SK-N-SH (cell line): ENCODE measurements at regions not wholly inside any gene's neighbourhood (a gene's known extent, or its start where the extent isn't known, plus 50 kb on each side); places are given as distances from the start of the nearest gene placed in this dataset.

Source experiments
- CTCF ChIA-PET: fragments of 300-600, 350-600 bp; formaldehyde crosslinking; extraction: SDS; loops from one replicate; lab custom pipeline; 2021; lab: Yijun Ruan, JAX
- POLR2A ChIA-PET: fragments of 350-600 bp; sonication (Branson Sonifier 250); formaldehyde crosslinking; extraction: SDS; loops from one replicate; lab custom pipeline; 2020; ENCODE audit warnings: antibody characterized with exemption, inconsistent platforms; lab: Yijun Ruan, JAX
- DNase-seq: peaks from one replicate; pipeline ENCODE4 v3.0.0; 2012
- H2AFZ ChIP-seq: fragments of 200-600 bp; sonication (generic); 2 replicates; pipeline ENCODE4 v1.8.1; 2016; ENCODE audit warnings: antibody characterized with exemption, mild to moderate bottlenecking, low read depth
- H3F3A ChIP-seq: fragments of 200-600 bp; sonication (generic); replicated peaks from 2 replicates; pipeline ENCODE3; 2016; ENCODE audit warnings: antibody characterized with exemption, mild to moderate bottlenecking; ENCODE audit not compliant: insufficient read depth
- H3K27ac ChIP-seq, 2 experiments: fragments of 200-500 bp in 1 of 2; fragments of 200-600 bp in 1 of 2; sonication (Bioruptor generic) in 1 of 2; sonication (generic), shearing (Covaris generic) in 1 of 2; 2 replicates each; pipeline versions ENCODE4 v1.5.1 to v1.6.1; 2014 to 2016; ENCODE audit warnings: low read depth in 2 of 2, inconsistent platforms in 1 of 2, low read length in 1 of 2, mild to moderate bottlenecking in 1 of 2, mixed read lengths in 1 of 2
- H3K27me3 ChIP-seq: fragments of 200-600 bp; sonication (generic), shearing (Covaris generic); 2 replicates; pipeline ENCODE4 v1.6.1; 2016; ENCODE audit warnings: mixed run types; ENCODE audit not compliant: insufficient read depth
- H3K36me3 ChIP-seq, 2 experiments: fragments of 200-500 bp in 1 of 2; fragments of 200-600 bp in 1 of 2; sonication (Bioruptor generic) in 1 of 2; sonication (generic) in 1 of 2; replicated peaks in 1 of 2; 2 replicates each; pipeline versions ENCODE3 to v1.5.1; 2014 to 2016; ENCODE audit warnings: low read length in 1 of 2, mild to moderate bottlenecking in 1 of 2; ENCODE audit not compliant: insufficient read depth in 2 of 2, control insufficient read depth in 1 of 2
- H3K4me1 ChIP-seq, 2 experiments: fragments of 200-500 bp in 1 of 2; fragments of 200-600 bp in 1 of 2; sonication (Bioruptor generic) in 1 of 2; sonication (generic), shearing (Covaris generic) in 1 of 2; 2 replicates each; pipeline versions ENCODE4 v1.5.1 to v1.6.1; 2014 to 2016; ENCODE audit warnings: low read depth in 1 of 2, low read length in 1 of 2, mixed run types in 1 of 2; ENCODE audit not compliant: insufficient read depth in 2 of 2, control insufficient read depth in 1 of 2
- H3K4me2 ChIP-seq: fragments of 200-600 bp; sonication (generic), shearing (Covaris generic); 2 replicates; pipeline ENCODE4 v1.6.1; 2017; ENCODE audit warnings: mixed run types
- H3K4me3 ChIP-seq, 2 experiments: fragments of 200-500 bp in 1 of 2; fragments of 200-600 bp in 1 of 2; sonication (Bioruptor generic) in 1 of 2; sonication (generic), shearing (Covaris generic) in 1 of 2; 2 replicates each; pipeline versions ENCODE4 v1.5.1 to v1.8.1; 2014 to 2016; ENCODE audit warnings: low read depth in 2 of 2, inconsistent platforms in 1 of 2, low read length in 1 of 2, mild to moderate bottlenecking in 1 of 2, mixed read lengths in 1 of 2, moderate library complexity in 1 of 2
- H3K79me2 ChIP-seq: fragments of 200-600 bp; sonication (generic); 2 replicates; pipeline ENCODE4 v1.8.1; 2017; ENCODE audit warnings: mild to moderate bottlenecking; ENCODE audit not compliant: insufficient read depth
- H3K9ac ChIP-seq: fragments of 200-600 bp; sonication (generic); 2 replicates; pipeline ENCODE4 v1.6.1; 2017; ENCODE audit warnings: mixed run types
- H3K9me2 ChIP-seq: fragments of 200-600 bp; sonication (generic); 2 replicates; pipeline ENCODE4 v1.6.1; 2017; ENCODE audit warnings: mixed run types
- H3K9me3 ChIP-seq: fragments of 200-600 bp; sonication (generic); 2 replicates; pipeline ENCODE4 v1.6.1; 2017; ENCODE audit warnings: mixed run types, mild to moderate bottlenecking, moderate library complexity
- H4K20me1 ChIP-seq: fragments of 200-600 bp; sonication (generic); 2 replicates; pipeline ENCODE4 v1.6.1; 2017; ENCODE audit warnings: mild to moderate bottlenecking, mixed run types; ENCODE audit not compliant: insufficient read depth
- CTCF ChIP-seq: fragments of 200-600 bp; sonication (generic); IDR thresholded peaks from 2 replicates; pipeline ENCODE4 v1.6.1; 2017; ENCODE audit warnings: antibody characterized with exemption, mild to moderate bottlenecking, moderate library complexity
- FOSL2 ChIP-seq: IDR thresholded peaks from 2 replicates; pipeline ENCODE4 v1.4.0; 2012; ENCODE audit warnings: low read depth, mild to moderate bottlenecking, moderate library complexity, borderline replicate concordance
- FOXM1 ChIP-seq: IDR thresholded peaks from 2 replicates; pipeline ENCODE4 v1.4.0; 2012; ENCODE audit warnings: low read depth, mild to moderate bottlenecking
- GABPA ChIP-seq: IDR thresholded peaks from 2 replicates; pipeline ENCODE4 v1.4.0; 2012; ENCODE audit warnings: low read depth, mild to moderate bottlenecking
- MAX ChIP-seq: IDR thresholded peaks from 2 replicates; pipeline ENCODE4 v1.4.0; 2012; ENCODE audit warnings: low read depth
- NFIC ChIP-seq: IDR thresholded peaks from 2 replicates; pipeline ENCODE4 v1.4.0; 2012; ENCODE audit warnings: borderline replicate concordance
- NRF1 ChIP-seq: IDR thresholded peaks from 2 replicates; pipeline ENCODE4 v1.6.1; 2012; ENCODE audit warnings: low read depth, mild to moderate bottlenecking, low read length
- PBX3 ChIP-seq: IDR thresholded peaks from 2 replicates; pipeline ENCODE4; 2012
- REST ChIP-seq: IDR thresholded peaks from 2 replicates; pipeline ENCODE4 v1.6.1; 2012; ENCODE audit warnings: mild to moderate bottlenecking, low read depth, low read length, moderate library complexity
- RFX5 ChIP-seq: IDR thresholded peaks from 2 replicates; pipeline ENCODE4 v1.6.1; 2012; ENCODE audit warnings: mild to moderate bottlenecking, improper control_type of control experiment, low read length
- SMC3 ChIP-seq: IDR thresholded peaks from 2 replicates; pipeline ENCODE4 v1.6.1; 2012; ENCODE audit warnings: low read depth, low read length, improper control_type of control experiment
- TAF1 ChIP-seq: IDR thresholded peaks from 2 replicates; pipeline ENCODE4 v1.6.1; 2012; ENCODE audit warnings: low read depth, mild to moderate bottlenecking, low read length, moderate library complexity, borderline replicate concordance
- USF1 ChIP-seq: IDR thresholded peaks from 2 replicates; pipeline ENCODE4 v1.4.0; 2012; ENCODE audit warnings: low read depth, borderline replicate concordance
- WGBS: methylation state at CpG from one replicate; pipeline ENCODE4 v1.1.6; 2017; ENCODE audit warnings: low lambda C conversion rate; 5-methylcytosine and 5-hydroxymethylcytosine counted together

GRCh38 chr15:87322265-87322664 lies 934.3 kb downstream of the NTRK3 start:
- ChIA-PET POLR2A (no interaction called here), CTCF (interaction anchor here (1.9 kb wide), 1 partner anchor 12 kb away, joined by 5 read pairs; no protein-coding TSS in a partner anchor)
- WGBS: 53% methylated on average over 1 of the region's 1 CpG
- Histone ChIP-seq H3K9ac (no peak overlapping the region), H4K20me1 (no peaks in the 10 kb centered on the region), H3K4me1 (peaks cover 3 to 13% of the 10 kb centered on the region in 2 experiments; a peak in 3 of 4 replicates), H3K36me3 (no peaks in the 10 kb centered on the region), H3F3A (peaks cover 23% of the 10 kb centered on the region), H3K79me2 (no peaks in the 10 kb centered on the region), H3K4me3 (no peak overlapping the region), H3K27ac (no peak overlapping the region), H2AFZ (no peak overlapping the region), H3K9me2 (no peaks in the 10 kb centered on the region), H3K4me2 (no peak overlapping the region), H3K27me3 (no peaks in the 10 kb centered on the region), H3K9me3 (no peaks in the 10 kb centered on the region)
- TF ChIP-seq RFX5: no peak
- TF ChIP-seq NFIC: no peak
- TF ChIP-seq GABPA: no peak
- no peak for TF ChIP-seq FOSL2
- DNase-seq: no peak

GRCh38 chr15:87317900-87318299 lies 938.6 kb downstream of the NTRK3 start:
- Histone ChIP-seq H3K27me3 (no peaks in the 10 kb centered on the region), H3K36me3 (no peaks in the 10 kb centered on the region), H3K9ac (no peak overlapping the region), H4K20me1 (no peaks in the 10 kb centered on the region), H2AFZ (no peak overlapping the region), H3K4me3 (no peak overlapping the region), H3K4me2 (no peak overlapping the region), H3K9me2 (no peaks in the 10 kb centered on the region), H3K79me2 (no peaks in the 10 kb centered on the region), H3K27ac (no peak overlapping the region), H3K4me1 (0 out of 4 replicates have a peak, but pooled peaks cover 0 to 6% of the 10 kb centered on the region in 2 experiments), H3F3A (peaks cover 6% of the 10 kb centered on the region), H3K9me3 (no peaks in the 10 kb centered on the region)
- ChIA-PET CTCF (no interaction called here), POLR2A (no interaction called here)
- 47% methylated on average over 3 of the region's 3 CpGs for WGBS
- TF ChIP-seq PBX3: no peak
- TF ChIP-seq MAX: no peak
- TF ChIP-seq SMC3: no peak
- TF ChIP-seq CTCF: no peak
- TF ChIP-seq NRF1: no peak
- no peak for TF ChIP-seq FOXM1
- no peak for TF ChIP-seq TAF1
- TF ChIP-seq REST: no peak
- TF ChIP-seq USF1: no peak
- no peak for DNase-seq
